GM20431 (cell line): ENCODE measurements at regions not wholly inside any gene's neighbourhood (a gene's known extent, or its start where the extent isn't known, plus 50 kb on each side); places are given as distances from the start of the nearest gene placed in this dataset.

Experiments used
- in situ Hi-C: fragments of 300-500 bp; cut with MseI, MboI; formaldehyde crosslinking; loops from one replicate; pipeline ENCODE4 v1.15.0; 2020; ENCODE audit warnings: low sequenced_read_pairs; ENCODE audit not compliant: unreplicated experiment

GRCh38 chr2:71898851-71899681, 248.6 kb downstream of the CYP26B1 start:
- in situ Hi-C loops, result no loop called here

- in situ Hi-C loops, result no loop called here
Observed at GRCh38 chr2:71898375-71898774, 249.3 kb downstream of the CYP26B1 start.

DNA sequence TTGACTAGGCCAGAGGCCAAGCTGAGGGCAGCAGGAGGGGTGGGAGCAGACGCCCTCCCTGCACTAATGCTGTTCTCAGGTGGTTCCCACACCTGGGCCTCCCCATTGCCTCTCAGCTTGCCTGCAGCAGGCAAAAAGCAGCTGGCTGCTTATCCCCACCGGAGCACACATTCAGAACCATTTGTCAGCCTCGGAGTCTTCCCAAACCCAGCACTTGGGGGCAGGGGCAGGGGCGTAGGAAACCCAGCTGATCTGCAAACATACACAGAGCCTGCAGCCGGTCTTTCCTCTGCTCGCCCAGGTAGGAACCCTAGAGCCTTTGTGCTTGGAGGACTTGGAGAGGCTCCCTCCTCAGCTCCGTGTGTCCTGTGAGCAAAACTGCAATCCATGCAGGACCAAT, 249.8 kb downstream of the CYP26B1 start:
- in situ Hi-C loops, result no loop called here

DNA sequence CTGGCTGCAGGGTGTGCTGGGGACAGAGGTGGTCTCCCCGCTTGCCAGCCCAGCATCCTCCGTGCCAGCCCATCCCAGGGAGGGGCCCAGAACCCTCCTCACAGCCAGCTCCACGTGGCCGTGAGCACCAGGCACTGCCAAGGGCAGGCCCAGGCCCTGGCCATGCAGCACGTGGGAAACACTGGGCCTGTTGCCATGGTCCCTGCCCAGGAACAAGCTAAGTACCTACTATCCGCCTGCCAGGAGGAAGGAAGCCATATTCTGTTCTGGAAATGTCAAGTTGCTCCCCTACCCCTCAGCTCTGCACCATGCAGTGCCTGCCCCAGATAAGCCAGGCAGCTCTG, 250.6 kb downstream of the CYP26B1 start:
- in situ Hi-C loops, result no loop called here

GRCh38 chr2:71896385-71897136, 251.1 kb downstream of the CYP26B1 start:
- in situ Hi-C loops, result no loop called here

- in situ Hi-C loops, result no loop called here
Observed at GRCh38 chr2:71895320-71896161, 252.1 kb downstream of the CYP26B1 start.

DNA sequence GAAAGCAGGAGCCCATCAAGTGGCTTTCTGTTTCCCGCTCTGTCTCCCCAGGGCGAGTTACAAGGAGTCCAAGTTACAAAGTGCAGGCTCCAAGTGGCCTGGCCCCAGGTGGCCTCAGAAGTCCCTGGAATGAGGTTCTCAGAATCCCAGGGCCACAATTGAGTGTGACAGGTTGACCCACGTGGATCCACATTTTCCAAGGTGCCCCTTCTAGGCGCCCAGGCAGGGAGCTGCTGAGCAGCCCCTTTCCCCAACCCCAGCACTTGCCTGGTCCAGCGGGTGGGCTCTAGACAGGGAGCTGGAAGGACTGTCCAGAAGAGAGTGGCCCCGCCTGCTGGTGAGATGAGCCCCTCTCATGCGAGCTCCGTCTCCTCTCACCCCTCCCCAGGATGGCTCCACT, 253.4 kb downstream of the CYP26B1 start:
- in situ Hi-C loops, result no loop called here

- in situ Hi-C loops, result no loop called here
Observed at GRCh38 chr2:71893646-71894045, 254.0 kb downstream of the CYP26B1 start.

- in situ Hi-C loops, result no loop called here
Observed at GRCh38 chr2:71892896-71893295, 254.8 kb downstream of the CYP26B1 start.

DNA sequence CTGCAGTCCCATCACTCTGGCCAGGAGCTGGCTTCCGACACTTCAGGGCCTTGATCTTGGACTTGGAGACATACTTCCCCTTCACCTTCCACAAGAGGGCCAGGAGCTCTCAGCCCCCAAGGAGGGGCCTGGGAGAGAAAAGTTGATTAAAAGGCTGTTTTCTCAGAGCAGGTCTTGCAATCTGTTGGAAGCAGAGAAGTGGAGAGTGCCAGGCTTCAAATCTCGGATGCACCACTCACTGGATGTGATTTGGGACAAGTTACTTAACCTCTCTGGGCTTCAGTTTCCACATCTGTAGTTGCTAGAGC, 255.3 kb downstream of the CYP26B1 start:
- in situ Hi-C loops, result no loop called here

DNA sequence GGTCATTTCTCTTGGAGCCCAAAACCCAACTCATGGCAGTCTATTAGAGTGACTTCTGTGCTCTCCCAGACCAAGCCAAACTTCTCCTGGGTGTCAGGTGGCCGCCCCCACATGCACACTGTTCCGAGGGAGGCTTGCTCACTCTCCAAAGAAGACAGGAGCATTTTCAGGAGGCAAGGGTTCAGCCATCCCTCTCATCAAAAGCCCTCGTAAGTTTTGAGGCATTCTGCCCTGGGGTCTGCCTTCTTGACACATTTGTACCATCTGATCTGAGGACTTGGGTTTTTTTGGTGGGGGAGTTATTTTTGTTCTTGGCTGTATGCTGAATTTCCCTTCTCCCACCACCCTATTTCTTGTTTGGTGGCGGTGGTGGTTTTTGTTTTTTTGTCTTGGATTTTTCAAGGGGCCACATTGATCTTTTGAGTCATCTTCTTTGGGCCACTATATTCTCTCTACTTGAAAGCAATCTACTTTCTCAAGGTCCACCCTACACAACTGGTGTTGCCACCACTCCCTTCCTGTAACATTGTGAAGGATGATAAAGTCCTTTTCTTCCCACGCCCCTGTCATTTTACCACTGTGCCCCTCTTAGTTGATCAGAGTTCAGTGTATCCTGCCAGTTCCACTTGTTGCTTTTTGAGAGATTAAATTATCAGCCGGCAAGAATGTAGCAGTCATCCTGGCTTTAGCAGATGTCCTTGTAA, 255.8 kb downstream of the CYP26B1 start:
- in situ Hi-C loops, result no loop called here

GRCh38 chr2:71891155-71891554, 256.5 kb downstream of the CYP26B1 start:
- in situ Hi-C loops, result no loop called here

- in situ Hi-C loops, result no loop called here
Observed at GRCh38 chr2:71889759-71890684, 257.6 kb downstream of the CYP26B1 start.

DNA sequence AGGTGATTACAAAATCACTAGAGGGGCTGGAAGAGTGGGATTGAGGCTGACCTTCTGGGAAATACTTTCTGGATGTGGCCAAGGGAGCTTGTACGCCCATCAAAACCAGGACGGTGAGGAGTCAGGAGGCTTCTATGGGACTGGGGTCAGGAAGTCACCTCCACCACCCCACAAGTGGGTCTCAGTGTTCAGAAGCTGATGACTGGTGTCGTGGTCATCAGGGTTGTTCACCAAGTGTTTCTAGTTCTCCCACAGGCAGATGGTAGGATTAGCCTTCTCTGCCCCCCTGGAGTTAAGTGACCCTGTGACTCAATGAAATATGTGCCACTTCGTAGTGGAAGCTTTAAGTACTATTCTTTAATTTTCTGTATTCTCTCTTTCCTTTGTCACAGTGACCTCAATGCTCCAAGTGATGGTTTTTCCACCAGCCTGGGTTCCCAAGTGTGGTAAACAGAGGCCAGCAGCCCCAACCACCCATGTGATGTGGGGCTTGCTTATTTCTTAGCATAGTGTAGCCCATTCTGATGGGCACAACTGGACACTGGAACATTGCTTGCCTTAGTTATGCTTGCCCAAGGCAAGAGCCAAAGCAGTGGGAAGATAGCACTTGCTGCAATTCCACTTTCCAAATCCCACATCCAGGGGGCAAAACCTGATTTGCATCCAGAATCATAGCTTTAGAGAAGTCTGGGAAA, 258.8 kb downstream of the CYP26B1 start:
- in situ Hi-C loops, result no loop called here

- in situ Hi-C loops, result no loop called here
Observed at GRCh38 chr2:71887196-71887595, 260.5 kb downstream of the CYP26B1 start.

DNA sequence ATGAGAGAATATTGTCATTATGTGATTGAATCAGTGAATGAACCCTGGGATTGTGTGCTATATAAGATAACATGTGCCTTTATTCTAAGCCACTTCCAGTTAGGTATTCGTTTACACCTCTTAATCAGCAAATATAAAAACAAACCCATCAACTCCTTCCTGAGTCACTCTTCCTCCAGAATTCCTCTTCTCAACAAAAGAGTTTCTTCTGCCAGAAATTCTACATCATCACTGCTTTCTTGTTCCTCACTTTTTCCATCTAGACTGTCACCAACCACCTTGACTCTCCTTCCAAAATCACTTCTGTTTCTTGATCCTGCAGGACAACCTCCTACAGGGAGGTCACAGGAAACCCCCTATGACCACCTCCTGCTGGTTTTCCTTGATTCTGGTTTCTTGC, 261.4 kb downstream of the CYP26B1 start:
- in situ Hi-C loops, result no loop called here

- in situ Hi-C loops, result no loop called here
Observed at GRCh38 chr2:71884303-71885042, 263.2 kb downstream of the CYP26B1 start.

- in situ Hi-C loops, result no loop called here
Observed at GRCh38 chr2:71882949-71883472, 264.7 kb downstream of the CYP26B1 start.
